ENCODE measurements at regions not wholly inside any gene's neighbourhood (a gene's known extent, or its start where the extent isn't known, plus 50 kb on each side); places are given as distances from the start of the nearest gene placed in this dataset.

DNA sequence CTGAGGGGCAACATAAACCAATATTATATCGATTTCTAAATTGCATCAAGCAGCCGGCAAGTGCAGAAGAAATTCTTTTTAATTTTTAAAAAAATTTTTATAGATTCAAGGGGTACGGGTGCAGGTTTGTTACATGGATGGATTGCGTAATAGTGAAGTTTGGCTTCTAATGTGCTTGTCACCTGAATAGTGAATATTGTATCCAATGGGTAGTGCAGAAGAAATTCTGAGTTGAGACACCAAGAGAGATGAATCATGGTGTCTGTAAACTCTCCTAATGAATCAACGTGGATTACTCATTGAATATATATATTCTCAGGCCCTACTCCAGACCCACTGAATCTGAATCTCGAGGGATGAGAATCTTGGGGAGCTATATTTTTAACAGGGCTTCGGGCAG, 253.7 kb upstream of the FOXD3 start:
- Mint-ChIP-seq H3K4me1 (peaks cover 12% of the 10 kb centered on the region), H3K27me3 (ENCODE audit: insufficient read depth) (peaks cover 16% of the 10 kb centered on the region), H3K36me3 (ENCODE audit: low read depth) (no peaks in the 10 kb centered on the region), H3K27ac (no peak overlapping the region), H3K4me3 (no peak overlapping the region), H3K9me3 (no peaks in the 10 kb centered on the region)
- H3K27ac ChIP-seq (ENCODE audit: low read depth, low read length): no peak overlapping the region
- no peak for DNase-seq
- H3K9me3 ChIP-seq (ENCODE audit: control insufficient read depth, low read length): no peaks in the 10 kb centered on the region
- H3K27me3 ChIP-seq (ENCODE audit: control insufficient read depth, insufficient read depth, low read length, poor library complexity, severe bottlenecking): peaks cover 6% of the 10 kb centered on the region
- WGBS, 2 experiments (ENCODE audit: insufficient coverage in 1 of 2, insufficient read length in 1 of 2): 89 to 90% methylated on average over 3 to 7 of the region's 7 CpGs
- no peaks in the 10 kb centered on the region for H3K36me3 ChIP-seq (ENCODE audit: control insufficient read depth, insufficient read depth, low read length)
- TF ChIP-seq, protein P1, sequence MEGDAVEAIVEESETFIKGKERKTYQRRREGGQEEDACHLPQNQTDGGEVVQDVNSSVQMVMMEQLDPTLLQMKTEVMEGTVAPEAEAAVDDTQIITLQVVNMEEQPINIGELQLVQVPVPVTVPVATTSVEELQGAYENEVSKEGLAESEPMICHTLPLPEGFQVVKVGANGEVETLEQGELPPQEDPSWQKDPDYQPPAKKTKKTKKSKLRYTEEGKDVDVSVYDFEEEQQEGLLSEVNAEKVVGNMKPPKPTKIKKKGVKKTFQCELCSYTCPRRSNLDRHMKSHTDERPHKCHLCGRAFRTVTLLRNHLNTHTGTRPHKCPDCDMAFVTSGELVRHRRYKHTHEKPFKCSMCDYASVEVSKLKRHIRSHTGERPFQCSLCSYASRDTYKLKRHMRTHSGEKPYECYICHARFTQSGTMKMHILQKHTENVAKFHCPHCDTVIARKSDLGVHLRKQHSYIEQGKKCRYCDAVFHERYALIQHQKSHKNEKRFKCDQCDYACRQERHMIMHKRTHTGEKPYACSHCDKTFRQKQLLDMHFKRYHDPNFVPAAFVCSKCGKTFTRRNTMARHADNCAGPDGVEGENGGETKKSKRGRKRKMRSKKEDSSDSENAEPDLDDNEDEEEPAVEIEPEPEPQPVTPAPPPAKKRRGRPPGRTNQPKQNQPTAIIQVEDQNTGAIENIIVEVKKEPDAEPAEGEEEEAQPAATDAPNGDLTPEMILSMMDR (conservative IDR thresholded peaks at IDR 0.05): no peak
- no peak overlapping the region for H3K4me3 ChIP-seq (ENCODE audit: low read length)
- no peak overlapping the region for H3K9ac ChIP-seq (ENCODE audit: extremely low read depth, low read length, poor library complexity, severe bottlenecking)
- no peaks in the 10 kb centered on the region for H3K4me1 ChIP-seq (ENCODE audit: control insufficient read depth, insufficient read depth, low read length)

DNA sequence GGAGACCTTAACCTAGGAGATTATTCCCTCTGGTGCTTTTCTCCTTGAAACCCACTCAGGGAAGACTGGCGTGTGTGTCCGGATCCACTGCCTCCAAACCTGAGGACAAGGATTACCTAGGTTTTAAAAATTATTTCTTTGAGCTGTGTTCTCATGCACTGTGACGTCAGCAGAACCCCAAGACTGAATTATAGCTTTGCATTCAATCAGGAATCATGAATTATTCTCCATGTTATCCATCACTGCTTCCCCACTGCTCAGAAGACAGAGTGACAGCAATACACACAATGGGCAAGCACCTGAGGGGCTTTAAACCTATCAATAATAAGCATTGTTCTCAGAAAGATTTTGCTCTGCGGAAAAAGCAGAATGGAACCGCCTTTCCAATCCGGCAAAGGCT, 253.2 kb upstream of the FOXD3 start:
- H3K36me3 Mint-ChIP-seq (ENCODE audit: low read depth): no peaks in the 10 kb centered on the region
- H3K4me3 ChIP-seq (ENCODE audit: low read length): no peak overlapping the region
- H3K4me1 ChIP-seq (ENCODE audit: control insufficient read depth, insufficient read depth, low read length): no peaks in the 10 kb centered on the region
- no peak overlapping the region for H3K9ac ChIP-seq (ENCODE audit: extremely low read depth, low read length, poor library complexity, severe bottlenecking)
- peaks cover 20% of the 10 kb centered on the region for H3K27me3 Mint-ChIP-seq (ENCODE audit: insufficient read depth)
- no peaks in the 10 kb centered on the region for H3K9me3 Mint-ChIP-seq
- no peaks in the 10 kb centered on the region for H3K9me3 ChIP-seq (ENCODE audit: control insufficient read depth, low read length)
- H3K4me1 Mint-ChIP-seq: peaks cover 13% of the 10 kb centered on the region
- no peak overlapping the region for H3K27ac ChIP-seq (ENCODE audit: low read depth, low read length)
- DNase-seq: no peak
- TF ChIP-seq, protein P1 (conservative IDR thresholded peaks at IDR 0.05): no peak
- no peak overlapping the region for H3K27ac Mint-ChIP-seq
- H3K36me3 ChIP-seq (ENCODE audit: control insufficient read depth, insufficient read depth, low read length): no peaks in the 10 kb centered on the region
- 88 to 91% methylated on average over 6 of the region's 6 CpGs for WGBS, 2 experiments (ENCODE audit: insufficient coverage in 1 of 2, insufficient read length in 1 of 2)
- peaks cover 12% of the 10 kb centered on the region for H3K27me3 ChIP-seq (ENCODE audit: control insufficient read depth, insufficient read depth, low read length, poor library complexity, severe bottlenecking)
- no peak overlapping the region for H3K4me3 Mint-ChIP-seq

DNA sequence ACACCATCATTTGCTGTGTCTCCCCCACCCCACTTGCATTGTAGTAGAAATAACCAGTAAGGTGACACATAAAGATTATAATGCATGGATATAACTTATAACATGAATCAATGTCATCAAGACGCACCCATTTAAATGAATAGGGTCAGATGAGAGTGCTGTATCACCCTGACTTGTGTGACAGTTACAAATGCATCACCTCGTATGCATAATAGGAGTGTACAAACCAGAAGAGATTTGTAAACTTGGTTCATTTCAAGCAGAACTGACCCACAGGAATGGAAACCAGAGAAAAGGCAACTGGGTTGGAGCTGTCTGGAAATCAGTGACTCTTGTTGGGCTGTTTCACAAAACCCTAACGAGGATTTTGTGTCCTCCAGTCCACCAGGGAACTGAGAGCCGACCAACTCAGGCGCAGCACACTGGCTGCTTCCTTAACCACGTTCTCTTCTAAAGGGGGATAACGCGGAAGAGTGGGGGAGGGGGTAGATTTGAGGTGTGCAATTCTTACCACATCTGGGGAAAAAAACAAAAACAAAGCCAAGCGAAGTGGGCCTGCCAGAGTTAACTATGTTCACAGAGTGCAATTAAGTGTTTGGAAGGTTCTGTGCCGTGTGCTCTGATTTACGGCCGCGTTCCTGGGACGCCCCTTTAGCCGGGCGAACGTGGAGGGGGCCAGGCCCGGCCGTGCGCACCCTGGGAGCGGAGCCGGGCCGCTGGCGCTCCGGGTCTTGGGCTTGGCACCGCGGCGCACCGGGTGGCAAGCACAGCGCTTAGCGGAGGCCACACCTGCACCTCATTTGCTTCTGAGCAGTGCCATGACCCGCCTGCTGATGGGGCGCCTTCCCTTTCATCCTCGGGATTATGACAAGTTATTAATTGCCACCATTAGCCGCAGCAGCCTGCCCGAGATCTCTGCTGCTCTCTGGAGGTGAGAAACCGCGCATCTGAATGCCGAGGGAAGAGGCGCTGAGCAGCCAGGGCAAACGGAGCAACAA, 248.8 kb upstream of the FOXD3 start:
- Mint-ChIP-seq H3K27ac (no peak overlapping the region), H3K27me3 (ENCODE audit: insufficient read depth) (peaks cover 48% of the 10 kb centered on the region)
- DNase-seq: peak; percentile 79

More for the DNA sequence above, 248.8 kb upstream of the FOXD3 start:
- H3K9me3 Mint-ChIP-seq: peaks cover 3% of the 10 kb centered on the region
- no peak overlapping the region for H3K9ac ChIP-seq (ENCODE audit: extremely low read depth, low read length, poor library complexity, severe bottlenecking)
- H3K27me3 ChIP-seq (ENCODE audit: control insufficient read depth, insufficient read depth, low read length, poor library complexity, severe bottlenecking): peaks cover 36% of the 10 kb centered on the region
- peaks cover 8% of the 10 kb centered on the region for H3K9me3 ChIP-seq (ENCODE audit: control insufficient read depth, low read length)
- no peaks in the 10 kb centered on the region for H3K36me3 Mint-ChIP-seq (ENCODE audit: low read depth)
- H3K27ac ChIP-seq (ENCODE audit: low read depth, low read length): no peak overlapping the region
- peak overlapping the region; percentile 55 for H3K4me3 Mint-ChIP-seq
- TF ChIP-seq, protein P1 (conservative IDR thresholded peaks at IDR 0.05): peak; percentile 65
- H3K4me1 ChIP-seq (ENCODE audit: control insufficient read depth, insufficient read depth, low read length): no peaks in the 10 kb centered on the region
- H3K36me3 ChIP-seq (ENCODE audit: control insufficient read depth, insufficient read depth, low read length): no peaks in the 10 kb centered on the region
- 47 to 50% methylated on average over 7 to 41 of the region's 41 CpGs for WGBS, 2 experiments (ENCODE audit: insufficient coverage in 1 of 2, insufficient read length in 1 of 2)
- H3K4me1 Mint-ChIP-seq: peaks cover 13% of the 10 kb centered on the region
- H3K4me3 ChIP-seq (ENCODE audit: low read length): peak overlapping the region; percentile 47
